ENCODE measurements at regions not wholly inside any gene's neighbourhood (a gene's known extent, or its start where the extent isn't known, plus 50 kb on each side); places are given as distances from the start of the nearest gene placed in this dataset.

DNA sequence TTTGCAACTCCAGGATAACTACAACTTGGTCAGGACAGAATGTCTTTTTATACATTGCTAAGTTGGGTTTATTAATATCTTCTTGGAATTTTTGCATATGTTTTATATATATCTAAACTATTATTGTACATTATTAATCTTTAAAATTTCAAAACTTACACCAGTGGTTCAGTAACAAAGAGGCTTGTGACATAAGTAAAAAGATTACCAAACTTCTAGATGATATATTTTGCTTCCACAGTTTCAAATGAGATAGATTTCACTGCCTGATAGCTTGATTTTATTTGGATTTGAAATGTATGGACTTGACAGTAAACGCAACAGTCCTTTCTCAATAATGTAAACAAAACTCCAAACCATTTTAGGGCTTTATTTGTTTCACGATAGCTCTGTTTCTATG, 701.2 kb upstream of the IGFBP3 start:
- Histone ChIP-seq H3K79me2 (ENCODE audit: insufficient read depth, low read length) (no peaks in the 10 kb centered on the region), H3K9ac (ENCODE audit: low read depth, low read length, poor library complexity, severe bottlenecking) (no peak overlapping the region), H3K4me3 (ENCODE audit: low read length, poor library complexity, severe bottlenecking) (no peak overlapping the region), H3K36me3 (ENCODE audit: insufficient read depth, low read length) (no peaks in the 10 kb centered on the region), H3K9me3 (ENCODE audit: insufficient read depth, low read depth, low read length) (no peaks in the 10 kb centered on the region), H4K20me1 (ENCODE audit: insufficient read depth, low read length, poor library complexity, severe bottlenecking) (no peaks in the 10 kb centered on the region), H3F3A (ENCODE audit: low read depth) (no peaks in the 10 kb centered on the region), H3K27me3 (ENCODE audit: insufficient read depth, low read length, poor library complexity, severe bottlenecking) (no peaks in the 10 kb centered on the region), H3K9me2 (replicated peaks; ENCODE audit: low read depth, low read length) (no peaks in the 10 kb centered on the region), H3K4me2 (ENCODE audit: low read depth, low read length, poor library complexity, severe bottlenecking) (no peak overlapping the region), H3K4me1 (ENCODE audit: insufficient read depth, low read length, poor library complexity, severe bottlenecking) (no peaks in the 10 kb centered on the region), H2AFZ (ENCODE audit: low read length) (no peak overlapping the region)
- TF ChIP-seq EZH2phosphoT487 (IDR thresholded peaks at IDR 0.05; ENCODE audit: borderline replicate concordance): no peak
- TF ChIP-seq, protein P1, sequence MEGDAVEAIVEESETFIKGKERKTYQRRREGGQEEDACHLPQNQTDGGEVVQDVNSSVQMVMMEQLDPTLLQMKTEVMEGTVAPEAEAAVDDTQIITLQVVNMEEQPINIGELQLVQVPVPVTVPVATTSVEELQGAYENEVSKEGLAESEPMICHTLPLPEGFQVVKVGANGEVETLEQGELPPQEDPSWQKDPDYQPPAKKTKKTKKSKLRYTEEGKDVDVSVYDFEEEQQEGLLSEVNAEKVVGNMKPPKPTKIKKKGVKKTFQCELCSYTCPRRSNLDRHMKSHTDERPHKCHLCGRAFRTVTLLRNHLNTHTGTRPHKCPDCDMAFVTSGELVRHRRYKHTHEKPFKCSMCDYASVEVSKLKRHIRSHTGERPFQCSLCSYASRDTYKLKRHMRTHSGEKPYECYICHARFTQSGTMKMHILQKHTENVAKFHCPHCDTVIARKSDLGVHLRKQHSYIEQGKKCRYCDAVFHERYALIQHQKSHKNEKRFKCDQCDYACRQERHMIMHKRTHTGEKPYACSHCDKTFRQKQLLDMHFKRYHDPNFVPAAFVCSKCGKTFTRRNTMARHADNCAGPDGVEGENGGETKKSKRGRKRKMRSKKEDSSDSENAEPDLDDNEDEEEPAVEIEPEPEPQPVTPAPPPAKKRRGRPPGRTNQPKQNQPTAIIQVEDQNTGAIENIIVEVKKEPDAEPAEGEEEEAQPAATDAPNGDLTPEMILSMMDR (conservative IDR thresholded peaks at IDR 0.05; ENCODE audit: low read length): no peak

DNA sequence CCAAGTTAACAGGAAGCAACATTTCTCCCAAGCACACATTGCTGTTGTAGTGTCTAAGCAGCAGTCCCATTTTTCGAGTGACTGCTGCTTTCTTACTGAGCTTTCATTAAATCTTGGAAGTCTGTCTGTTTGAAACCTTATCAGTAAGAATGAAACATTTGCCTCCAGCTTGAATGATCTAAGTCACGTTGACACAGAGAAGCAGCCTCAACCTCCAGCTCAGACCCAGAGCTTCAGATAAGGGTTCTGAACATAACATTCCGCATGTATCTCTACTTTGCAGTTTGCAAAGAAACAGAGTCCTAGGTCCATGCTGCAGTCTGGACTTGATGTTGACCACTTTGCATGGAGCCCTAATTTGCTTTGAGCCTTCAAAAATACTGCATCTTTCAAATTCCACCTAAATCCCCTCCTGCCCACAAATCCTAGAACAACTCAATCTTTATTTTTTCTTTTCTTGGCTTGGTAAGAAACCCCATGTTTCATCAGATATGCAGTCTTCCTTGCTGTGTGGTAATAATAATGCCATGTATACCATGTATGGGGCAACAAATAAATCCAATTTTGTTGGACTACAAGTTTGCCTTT, 698.7 kb upstream of the IGFBP3 start:
- no peaks in the 10 kb centered on the region for H3K36me3 ChIP-seq (ENCODE audit: insufficient read depth, low read length)
- TF ChIP-seq, protein P1 (conservative IDR thresholded peaks at IDR 0.05; ENCODE audit: low read length): no peak
- TF ChIP-seq EZH2phosphoT487 (IDR thresholded peaks at IDR 0.05; ENCODE audit: borderline replicate concordance): no peak
- H3K9me3 ChIP-seq (ENCODE audit: insufficient read depth, low read depth, low read length): no peaks in the 10 kb centered on the region
- no peak overlapping the region for H3K4me2 ChIP-seq (ENCODE audit: low read depth, low read length, poor library complexity, severe bottlenecking)
- no peak overlapping the region for H3K9ac ChIP-seq (ENCODE audit: low read depth, low read length, poor library complexity, severe bottlenecking)
- H3F3A ChIP-seq (ENCODE audit: low read depth): no peaks in the 10 kb centered on the region
- no peaks in the 10 kb centered on the region for H3K79me2 ChIP-seq (ENCODE audit: insufficient read depth, low read length)
- no peaks in the 10 kb centered on the region for H4K20me1 ChIP-seq (ENCODE audit: insufficient read depth, low read length, poor library complexity, severe bottlenecking)
- no peak overlapping the region for H3K4me3 ChIP-seq (ENCODE audit: low read length, poor library complexity, severe bottlenecking)
- H3K4me1 ChIP-seq (ENCODE audit: insufficient read depth, low read length, poor library complexity, severe bottlenecking): no peaks in the 10 kb centered on the region
- no peak overlapping the region for H2AFZ ChIP-seq (ENCODE audit: low read length)
- no peaks in the 10 kb centered on the region for H3K27me3 ChIP-seq (ENCODE audit: insufficient read depth, low read length, poor library complexity, severe bottlenecking)
- no peaks in the 10 kb centered on the region for H3K9me2 ChIP-seq (replicated peaks; ENCODE audit: low read depth, low read length)

DNA sequence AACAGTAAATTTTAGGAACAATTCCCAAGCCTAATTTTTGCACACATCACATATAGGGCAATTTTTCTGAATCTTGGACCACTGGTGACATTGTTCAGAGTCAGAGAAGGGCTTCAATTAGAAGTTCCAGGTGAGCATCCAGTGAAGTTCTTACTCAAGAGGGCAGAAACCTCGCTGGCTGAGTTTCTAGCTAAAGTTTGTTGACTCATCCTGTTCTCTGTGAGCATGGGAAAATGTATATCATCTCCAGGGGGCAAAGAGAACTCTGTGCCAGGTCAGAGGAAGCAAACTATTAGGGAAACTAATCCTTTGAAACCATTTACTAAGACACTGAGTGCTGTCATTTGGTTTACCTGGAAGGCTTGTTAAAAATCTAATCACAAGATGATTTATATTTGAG, 695.6 kb upstream of the IGFBP3 start:
- Histone ChIP-seq H3K9me3 (ENCODE audit: insufficient read depth, low read depth, low read length) (no peaks in the 10 kb centered on the region), H3K27me3 (ENCODE audit: insufficient read depth, low read length, poor library complexity, severe bottlenecking) (no peaks in the 10 kb centered on the region)

More for the DNA sequence above, 695.6 kb upstream of the IGFBP3 start:
- Histone ChIP-seq H3K79me2 (ENCODE audit: insufficient read depth, low read length) (no peaks in the 10 kb centered on the region), H3K9ac (ENCODE audit: low read depth, low read length, poor library complexity, severe bottlenecking) (no peak overlapping the region), H3K9me2 (replicated peaks; ENCODE audit: low read depth, low read length) (no peaks in the 10 kb centered on the region), H3K4me3 (ENCODE audit: low read length, poor library complexity, severe bottlenecking) (no peak overlapping the region), H3F3A (ENCODE audit: low read depth) (no peaks in the 10 kb centered on the region), H3K4me2 (ENCODE audit: low read depth, low read length, poor library complexity, severe bottlenecking) (no peak overlapping the region), H3K4me1 (ENCODE audit: insufficient read depth, low read length, poor library complexity, severe bottlenecking) (no peaks in the 10 kb centered on the region), H4K20me1 (ENCODE audit: insufficient read depth, low read length, poor library complexity, severe bottlenecking) (no peaks in the 10 kb centered on the region), H3K36me3 (ENCODE audit: insufficient read depth, low read length) (no peaks in the 10 kb centered on the region), H2AFZ (ENCODE audit: low read length) (no peak overlapping the region)
- TF ChIP-seq, protein P1 (conservative IDR thresholded peaks at IDR 0.05; ENCODE audit: low read length): no peak
- no peak for TF ChIP-seq EZH2phosphoT487 (IDR thresholded peaks at IDR 0.05; ENCODE audit: borderline replicate concordance)
